ENCODE measurements at regions not wholly inside any gene's neighbourhood (a gene's known extent, or its start where the extent isn't known, plus 50 kb on each side); places are given as distances from the start of the nearest gene placed in this dataset.

DNA sequence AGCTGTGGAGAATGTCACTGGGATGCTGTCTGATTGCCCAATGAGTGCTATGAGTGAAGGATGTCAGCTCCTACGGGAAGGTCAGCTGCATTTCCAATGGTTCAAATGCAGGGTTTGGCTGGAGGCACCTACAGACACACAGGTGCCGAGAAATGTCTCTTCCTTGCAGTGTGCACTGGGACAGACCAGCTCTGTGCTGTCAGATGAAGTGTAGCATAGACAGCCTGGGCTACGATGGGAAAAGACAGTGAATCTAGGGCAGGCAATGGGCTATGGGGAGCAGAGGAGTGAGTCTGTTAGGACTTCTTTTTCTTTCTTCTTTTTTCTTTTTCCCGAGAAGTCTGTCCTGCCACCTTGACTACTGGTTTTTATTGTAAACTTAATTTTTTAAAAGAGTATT lies 223.1 kb upstream of the EOMES start:
- DNase-seq = no peak

GRCh38 chr3:27960133-27960532 lies 238.0 kb upstream of the EOMES start:
- DNase-seq = no peak

DNA sequence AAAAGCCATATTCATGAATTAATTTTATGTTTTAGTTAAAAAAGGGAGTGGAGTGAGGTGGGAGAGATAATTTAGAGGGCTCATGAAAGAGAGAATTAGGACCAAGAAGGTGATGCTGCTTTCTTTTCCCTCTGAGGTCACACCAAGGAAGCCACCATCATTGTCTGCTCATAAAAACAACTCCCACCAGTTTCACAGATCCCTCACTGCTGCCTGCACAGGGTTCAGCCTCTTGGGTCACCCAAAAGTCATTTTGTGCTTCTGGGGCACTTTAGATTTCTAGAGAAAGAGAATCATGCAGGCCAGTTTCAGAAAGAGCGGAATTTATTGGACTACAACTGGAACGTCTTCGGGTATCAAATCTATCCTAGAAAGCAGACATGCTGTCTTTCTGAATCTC lies 241.4 kb upstream of the EOMES start:
- DNase-seq = no peak

- DNase-seq = no peak
These were observed 249.5 kb upstream of the EOMES start for GRCh38 chr3:27971600-27971999.

- no peak for DNase-seq
These were observed 254.8 kb upstream of the EOMES start for GRCh38 chr3:27976933-27977332.

DNA sequence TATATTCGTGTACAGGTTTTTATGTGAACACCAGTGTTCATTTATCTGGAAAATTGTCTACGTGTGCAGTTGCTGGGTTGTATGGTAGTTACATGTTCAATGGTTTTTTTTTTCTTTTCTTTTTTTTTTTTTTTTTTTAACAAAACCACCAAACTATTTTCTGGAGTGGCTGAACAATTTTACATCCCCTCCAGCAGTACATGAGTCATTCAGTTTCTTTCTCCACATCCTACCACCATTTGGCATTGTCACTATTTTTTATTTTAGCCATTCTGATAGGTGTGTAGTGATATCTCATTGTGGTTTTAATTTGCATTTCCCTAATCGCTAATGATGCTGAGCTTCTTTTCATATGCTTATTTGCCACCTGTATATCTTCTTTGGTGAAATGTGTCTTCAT lies 256.3 kb upstream of the EOMES start:
- no peak for DNase-seq

- DNase-seq = no peak
These were observed 255.9 kb upstream of the CMC1 start for GRCh38 chr3:27985369-27986035.

- no peak for DNase-seq
These were observed 255.1 kb upstream of the CMC1 start for GRCh38 chr3:27986234-27986879.

DNA sequence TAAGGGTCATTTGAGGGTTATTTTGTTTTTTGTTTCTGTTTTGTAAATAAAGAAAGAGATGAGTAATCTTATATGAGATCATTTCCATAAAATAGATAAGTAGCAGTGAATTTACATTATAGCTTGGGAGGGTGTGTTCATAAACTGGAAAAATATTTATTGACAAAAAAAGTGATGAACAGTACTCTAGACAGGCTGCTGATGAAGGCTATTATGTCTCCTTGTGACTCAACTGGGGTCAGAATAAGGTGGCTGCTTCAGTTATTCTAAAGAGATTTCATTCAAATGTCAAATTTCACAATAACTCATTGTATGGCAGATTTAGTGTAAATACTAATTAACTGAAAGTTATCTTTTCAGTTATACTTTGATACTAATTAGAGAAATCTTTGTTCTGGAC lies 251.1 kb upstream of the CMC1 start:
- DNase-seq = no peak

DNA sequence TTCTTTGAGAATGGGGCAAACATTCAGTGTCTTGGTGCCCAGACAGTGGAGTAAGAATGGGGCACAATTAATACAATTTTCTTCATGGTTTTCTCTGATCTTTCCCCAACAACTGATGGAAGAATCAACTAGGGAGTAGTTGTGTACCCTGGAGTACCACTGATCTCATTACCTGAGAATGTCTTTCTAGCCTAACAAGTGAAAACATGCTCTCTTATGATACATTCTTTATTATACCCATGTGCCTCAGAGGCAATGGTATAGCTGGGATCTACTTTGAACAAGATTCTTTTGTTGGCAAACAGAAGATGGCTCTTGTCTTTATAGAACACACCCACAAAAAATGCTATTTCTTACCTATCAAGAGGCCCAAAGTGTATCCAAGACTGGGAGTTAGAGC lies 250.6 kb upstream of the CMC1 start:
- no peak for DNase-seq

DNA sequence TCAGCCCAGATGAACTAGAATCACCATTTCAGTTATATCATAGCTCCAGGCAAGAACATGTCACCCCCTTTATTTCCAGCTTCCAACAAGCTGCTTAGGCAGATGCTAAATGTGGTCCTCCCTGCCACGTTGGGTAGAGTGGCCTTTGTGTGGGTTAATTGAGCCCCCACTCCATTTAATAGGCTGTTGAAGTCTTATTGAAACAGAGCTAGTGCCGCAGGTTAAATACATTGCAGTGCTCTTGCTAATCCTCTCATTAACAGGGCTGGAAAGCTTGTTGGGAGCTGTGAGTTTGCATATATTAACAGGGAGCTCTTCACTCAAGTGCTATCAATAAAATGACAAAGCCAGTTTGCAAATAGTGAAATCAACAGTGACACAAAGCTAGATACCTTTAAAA lies 248.4 kb upstream of the CMC1 start:
- DNase-seq = no peak

DNA sequence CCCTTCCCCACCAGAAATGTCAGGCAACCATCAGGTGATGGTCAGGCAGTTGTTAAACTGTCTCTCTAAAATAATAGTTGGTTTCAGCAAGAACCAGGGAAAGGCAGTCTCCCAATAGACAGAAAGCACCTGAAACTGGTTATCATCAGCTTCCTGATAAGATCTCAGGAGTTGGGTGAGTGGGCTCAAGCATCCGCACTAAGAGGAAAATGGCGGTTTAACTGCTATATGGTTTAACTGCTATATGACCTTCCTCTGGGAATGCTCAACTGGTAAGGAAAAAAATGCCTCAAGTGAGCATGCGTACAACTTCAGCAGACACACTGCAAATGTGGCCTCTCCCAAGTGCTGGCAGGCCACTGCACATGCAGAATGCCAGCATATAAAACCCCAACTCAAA lies 240.8 kb upstream of the CMC1 start:
- no peak for DNase-seq

DNA sequence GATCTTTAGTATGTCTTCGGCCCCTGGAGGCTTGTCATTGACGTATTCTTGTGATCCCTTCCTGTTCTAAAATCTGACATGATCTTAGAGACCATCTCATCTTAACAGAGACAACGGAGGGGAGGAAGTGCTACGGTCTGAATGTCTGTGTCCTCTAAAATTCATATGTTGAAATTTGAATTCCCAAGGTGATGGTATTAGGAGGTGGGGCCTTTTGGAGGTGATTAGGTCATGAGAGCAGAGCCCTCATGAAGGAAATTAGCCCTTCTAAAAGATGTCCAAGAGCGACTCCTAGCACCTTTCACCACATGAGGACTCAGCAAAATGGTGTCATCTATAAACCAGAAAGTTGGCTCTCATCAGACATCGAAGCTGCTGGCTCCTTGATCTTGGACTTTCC lies 233.2 kb upstream of the CMC1 start:
- no peak for DNase-seq

GRCh38 chr3:28012830-28013229 lies 228.6 kb upstream of the CMC1 start:
- no peak for DNase-seq

DNA sequence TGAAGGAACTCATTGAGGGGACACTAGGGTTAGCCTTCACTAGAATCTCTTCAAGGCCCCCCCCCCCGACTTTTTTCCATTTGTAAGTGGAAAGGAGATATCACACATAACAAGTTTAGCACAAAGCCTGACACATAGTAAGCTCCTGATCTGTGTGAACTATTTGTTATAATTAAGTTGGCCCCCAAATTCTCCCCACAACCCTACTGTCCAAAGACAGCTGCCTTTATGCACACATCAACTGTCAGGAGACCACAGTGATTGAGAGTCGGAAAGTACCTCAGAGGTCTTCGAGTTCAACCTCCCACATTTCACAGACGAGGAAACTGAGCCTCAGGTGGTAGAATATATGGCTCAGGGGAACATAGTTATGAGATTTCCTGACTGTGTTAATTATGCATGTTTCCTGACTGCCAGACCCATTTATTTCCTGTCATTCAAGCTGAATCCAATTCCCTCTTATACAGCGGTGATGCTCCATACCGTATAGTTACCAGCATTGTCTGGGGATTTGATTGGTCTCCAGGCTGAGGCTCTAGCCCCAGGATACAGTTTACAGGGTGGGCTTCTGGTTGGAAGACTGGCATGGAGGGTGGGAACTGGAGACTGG lies 227.4 kb upstream of the CMC1 start:
- no peak for DNase-seq

GRCh38 chr3:28018925-28019718 lies 222.3 kb upstream of the CMC1 start:
- no peak for DNase-seq

DNA sequence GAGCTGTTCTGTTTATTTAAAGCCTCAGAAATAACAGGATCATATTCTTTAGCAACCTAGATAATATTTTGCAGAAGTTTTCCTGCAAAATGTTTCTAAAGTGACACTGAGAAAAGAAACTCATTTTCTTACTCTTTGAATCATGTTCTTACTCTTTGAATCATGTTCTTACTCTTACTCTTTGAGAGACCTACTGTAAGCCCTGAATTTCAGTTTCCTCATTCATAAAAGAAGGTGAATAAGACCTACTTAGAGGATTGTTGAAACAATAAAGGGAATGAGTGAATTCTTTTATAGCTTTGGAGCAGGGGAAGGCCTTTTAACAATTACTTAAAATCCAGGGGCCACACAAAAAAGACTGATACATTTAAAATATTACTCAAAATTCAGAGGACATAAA lies 221.7 kb upstream of the CMC1 start:
- no peak for DNase-seq

GRCh38 chr3:28022916-28023315 lies 218.5 kb upstream of the CMC1 start:
- DNase-seq = no peak

GRCh38 chr3:28028554-28028953 lies 212.9 kb upstream of the CMC1 start:
- DNase-seq = no peak

DNA sequence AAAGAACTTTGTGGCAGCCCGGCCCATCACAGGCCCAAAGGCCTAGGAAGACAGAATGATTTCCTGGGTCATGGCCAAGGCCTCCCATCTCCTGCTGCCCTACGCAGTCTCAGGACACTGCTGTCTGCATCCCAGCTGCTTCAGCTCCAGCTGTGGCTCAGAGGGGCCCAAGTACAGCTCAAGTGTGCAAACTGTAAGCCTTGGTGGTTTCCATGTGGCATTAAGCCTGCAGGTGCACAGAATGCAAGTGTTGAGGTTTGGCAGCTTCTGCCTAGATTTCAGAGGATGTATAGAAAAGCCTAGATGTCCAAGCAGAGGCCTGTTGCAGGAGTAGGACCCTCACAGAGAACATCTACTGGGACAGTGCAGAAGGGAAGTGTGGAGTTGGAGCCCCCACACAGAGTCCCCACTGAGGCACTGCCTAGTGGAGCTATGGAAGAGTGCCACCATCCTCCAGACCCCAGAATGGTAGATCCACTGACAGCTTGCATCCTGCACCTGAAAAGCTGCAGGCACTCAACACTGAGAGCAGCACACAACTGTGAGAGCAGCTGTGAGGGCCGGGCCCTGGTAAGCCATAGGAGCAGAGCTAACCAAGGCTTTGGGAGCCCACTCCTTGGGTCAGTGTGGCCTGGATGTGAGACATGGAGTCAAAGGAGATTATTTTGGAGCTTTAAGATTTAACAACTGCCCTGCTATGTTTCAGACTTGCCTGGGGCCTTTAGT lies 208.2 kb upstream of the CMC1 start:
- no peak for DNase-seq

DNA sequence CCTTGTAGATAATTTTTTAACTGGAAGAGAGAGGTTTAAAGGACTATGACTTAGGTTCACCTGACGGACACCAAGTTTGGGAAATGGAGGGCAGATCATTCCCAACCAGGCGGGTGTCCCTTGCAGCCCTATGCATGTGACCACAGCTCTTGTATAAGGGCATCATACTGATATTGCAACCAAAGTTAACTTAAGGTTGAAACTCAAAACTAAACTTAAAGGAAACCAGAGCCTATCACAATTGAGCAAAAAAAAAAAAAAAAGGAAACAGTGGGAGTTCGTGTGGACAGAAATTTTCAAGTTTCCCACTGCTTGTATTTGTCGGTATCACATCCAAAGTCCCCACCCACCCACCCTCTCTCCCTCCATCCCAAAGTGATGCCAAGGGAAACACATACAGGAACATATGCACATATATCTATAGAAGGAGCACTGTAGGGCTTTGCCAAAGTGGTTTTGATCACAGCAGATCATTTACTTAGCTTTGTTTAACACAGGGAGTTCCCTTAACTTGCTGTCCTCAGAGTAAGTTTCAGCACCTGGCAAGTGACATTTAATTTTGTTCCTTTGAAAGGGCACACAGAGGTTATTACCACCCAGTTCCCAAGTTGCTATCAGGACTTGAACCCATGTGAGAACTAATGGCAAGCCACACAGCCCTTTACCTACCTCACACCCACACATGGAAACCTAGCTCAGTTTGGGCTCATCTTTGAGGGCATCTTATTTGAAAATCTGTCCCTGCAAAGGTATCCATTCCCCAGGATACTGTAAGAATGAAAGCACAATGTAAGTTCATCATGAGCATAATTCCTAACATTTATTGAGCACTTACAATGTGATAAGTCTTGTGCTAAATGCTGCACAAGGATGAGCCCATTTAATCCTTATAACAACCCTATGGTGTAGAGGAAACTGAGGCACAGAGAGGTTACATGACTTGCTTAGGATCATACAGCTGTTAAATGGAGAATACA lies 204.5 kb upstream of the CMC1 start:
- DNase-seq = no peak

DNA sequence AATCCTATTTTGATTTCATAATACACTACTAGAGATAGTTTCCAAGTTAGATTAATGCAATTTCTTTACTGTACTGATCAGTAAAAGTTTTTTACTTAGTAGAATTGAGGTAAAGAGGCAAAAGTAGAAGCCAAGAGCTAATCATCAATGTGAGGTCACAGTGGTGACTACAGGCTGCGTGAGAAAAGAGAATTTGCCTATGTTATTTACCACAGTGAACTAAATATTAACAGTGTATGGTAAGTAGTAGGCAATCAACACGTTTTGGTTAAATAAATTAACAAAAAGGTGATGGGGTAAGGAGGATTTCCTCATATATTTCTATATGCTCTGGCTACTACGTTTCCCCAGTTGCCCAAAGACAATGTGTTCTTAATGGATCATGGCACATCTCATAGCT lies 202.2 kb upstream of the CMC1 start:
- no peak for DNase-seq
